ENCODE measurements at regions not wholly inside any gene's neighbourhood (a gene's known extent, or its start where the extent isn't known, plus 50 kb on each side); places are given as distances from the start of the nearest gene placed in this dataset.

DNA sequence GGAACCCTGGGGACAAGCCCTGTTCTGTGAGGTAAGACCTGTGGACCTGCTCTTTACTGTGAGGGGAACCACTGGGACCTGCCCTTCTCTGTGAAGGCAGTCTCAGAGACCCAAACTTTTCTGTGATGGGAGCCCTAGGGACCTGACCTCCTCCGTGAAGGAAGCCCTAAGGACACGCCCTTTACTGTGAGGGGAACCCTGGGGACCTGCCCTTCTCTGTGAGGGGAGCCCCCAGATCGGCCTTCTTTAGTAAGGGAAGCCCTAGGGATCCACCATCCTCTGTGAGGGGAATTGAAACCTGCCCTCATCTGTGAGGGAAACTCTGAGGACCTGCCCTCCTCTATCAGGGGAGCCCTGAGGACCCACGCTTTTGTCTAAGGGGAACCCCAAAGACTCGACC is 343.5 kb downstream of the UQCRFS1 start (continued):
- TF ChIP-seq, protein P1, sequence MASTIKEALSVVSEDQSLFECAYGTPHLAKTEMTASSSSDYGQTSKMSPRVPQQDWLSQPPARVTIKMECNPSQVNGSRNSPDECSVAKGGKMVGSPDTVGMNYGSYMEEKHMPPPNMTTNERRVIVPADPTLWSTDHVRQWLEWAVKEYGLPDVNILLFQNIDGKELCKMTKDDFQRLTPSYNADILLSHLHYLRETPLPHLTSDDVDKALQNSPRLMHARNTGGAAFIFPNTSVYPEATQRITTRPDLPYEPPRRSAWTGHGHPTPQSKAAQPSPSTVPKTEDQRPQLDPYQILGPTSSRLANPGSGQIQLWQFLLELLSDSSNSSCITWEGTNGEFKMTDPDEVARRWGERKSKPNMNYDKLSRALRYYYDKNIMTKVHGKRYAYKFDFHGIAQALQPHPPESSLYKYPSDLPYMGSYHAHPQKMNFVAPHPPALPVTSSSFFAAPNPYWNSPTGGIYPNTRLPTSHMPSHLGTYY (CRISPR knock-in tag; IDR thresholded peaks at IDR 0.05), result no peak

DNA sequence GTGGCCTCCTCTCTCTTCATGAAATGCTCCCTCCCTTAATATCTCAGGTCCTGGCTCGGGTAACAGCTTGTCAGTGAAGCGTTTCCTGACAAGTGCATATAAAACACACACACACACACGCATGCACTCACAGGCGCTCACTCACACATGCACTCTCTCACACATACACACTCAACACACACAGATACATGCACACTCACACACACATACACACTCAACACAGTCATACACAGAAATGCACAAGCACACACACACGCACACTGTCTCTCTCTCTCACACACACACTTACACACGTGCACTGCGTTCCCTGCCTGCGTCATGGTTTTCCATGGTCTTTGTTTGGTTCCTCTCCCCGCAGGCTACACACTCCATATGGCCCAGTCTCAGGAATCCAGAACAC is 344.1 kb downstream of the UQCRFS1 start:
- Mint-ChIP-seq H3K27ac (no peak overlapping the region), H3K27me3 (ENCODE audit: low read depth) (no peaks in the 10 kb centered on the region), H3K9me3 (peaks cover 11% of the 10 kb centered on the region), H3K4me3 (no peak overlapping the region), H3K36me3 (peaks cover 3% of the 10 kb centered on the region; the same call in 1 of the 2 replicates), H3K4me1 (peaks cover 7% of the 10 kb centered on the region)
- POLR2A ChIA-PET, result no interaction called here
- DNase-seq (ENCODE audit: low spot score), result no peak
- CTCF ChIA-PET, result no interaction called here
- no peak for ATAC-seq
- TF ChIP-seq PRRX2 (CRISPR knock-in tag; IDR thresholded peaks at IDR 0.05) (no peak), SOX15 (CRISPR knock-in tag; IDR thresholded peaks at IDR 0.05) (no peak)
- TF ChIP-seq, protein P2, sequence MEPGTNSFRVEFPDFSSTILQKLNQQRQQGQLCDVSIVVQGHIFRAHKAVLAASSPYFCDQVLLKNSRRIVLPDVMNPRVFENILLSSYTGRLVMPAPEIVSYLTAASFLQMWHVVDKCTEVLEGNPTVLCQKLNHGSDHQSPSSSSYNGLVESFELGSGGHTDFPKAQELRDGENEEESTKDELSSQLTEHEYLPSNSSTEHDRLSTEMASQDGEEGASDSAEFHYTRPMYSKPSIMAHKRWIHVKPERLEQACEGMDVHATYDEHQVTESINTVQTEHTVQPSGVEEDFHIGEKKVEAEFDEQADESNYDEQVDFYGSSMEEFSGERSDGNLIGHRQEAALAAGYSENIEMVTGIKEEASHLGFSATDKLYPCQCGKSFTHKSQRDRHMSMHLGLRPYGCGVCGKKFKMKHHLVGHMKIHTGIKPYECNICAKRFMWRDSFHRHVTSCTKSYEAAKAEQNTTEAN (CRISPR knock-in tag; IDR thresholded peaks at IDR 0.05), result no peak
- TF ChIP-seq, protein P3, sequence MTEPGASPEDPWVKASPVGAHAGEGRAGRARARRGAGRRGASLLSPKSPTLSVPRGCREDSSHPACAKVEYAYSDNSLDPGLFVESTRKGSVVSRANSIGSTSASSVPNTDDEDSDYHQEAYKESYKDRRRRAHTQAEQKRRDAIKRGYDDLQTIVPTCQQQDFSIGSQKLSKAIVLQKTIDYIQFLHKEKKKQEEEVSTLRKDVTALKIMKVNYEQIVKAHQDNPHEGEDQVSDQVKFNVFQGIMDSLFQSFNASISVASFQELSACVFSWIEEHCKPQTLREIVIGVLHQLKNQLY (CRISPR knock-in tag; IDR thresholded peaks at IDR 0.05), result no peak

DNA sequence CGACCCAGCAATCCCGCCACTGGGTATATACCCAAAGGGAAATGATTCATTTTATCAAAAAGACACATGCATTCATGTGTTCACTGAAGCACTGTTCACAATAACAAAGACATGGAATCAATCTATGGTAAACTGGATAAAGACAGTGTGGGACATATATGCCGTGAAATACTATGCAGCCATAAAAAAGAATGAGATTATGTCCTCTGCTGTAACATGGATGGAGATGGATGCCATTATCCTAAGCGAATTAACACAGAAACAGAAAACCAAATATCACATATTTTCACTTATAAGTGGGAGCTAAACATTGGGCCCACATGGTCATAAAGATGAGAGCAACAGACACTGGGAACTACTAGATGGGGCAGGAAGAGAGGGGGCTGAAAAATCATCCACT is 345.0 kb downstream of the UQCRFS1 start:
- H3K36me3 Mint-ChIP-seq, result peaks cover 3% of the 10 kb centered on the region; the same call in 1 of the 2 replicates
- H3K27me3 Mint-ChIP-seq (ENCODE audit: low read depth), result no peaks in the 10 kb centered on the region
- ChIA-PET CTCF (interaction anchor here (1.3 kb wide), 1 partner anchor 17 kb away, joined by 3 read pairs; no protein-coding TSS in a partner anchor), POLR2A (no interaction called here)
- ATAC-seq, result no peak
- peaks cover 11% of the 10 kb centered on the region for H3K9me3 Mint-ChIP-seq
- H3K4me1 Mint-ChIP-seq, result peaks cover 7% of the 10 kb centered on the region
- H3K27ac Mint-ChIP-seq, result no peak overlapping the region
- DNase-seq (ENCODE audit: low spot score), result no peak
- no peak overlapping the region for H3K4me3 Mint-ChIP-seq
- TF ChIP-seq, protein P4, sequence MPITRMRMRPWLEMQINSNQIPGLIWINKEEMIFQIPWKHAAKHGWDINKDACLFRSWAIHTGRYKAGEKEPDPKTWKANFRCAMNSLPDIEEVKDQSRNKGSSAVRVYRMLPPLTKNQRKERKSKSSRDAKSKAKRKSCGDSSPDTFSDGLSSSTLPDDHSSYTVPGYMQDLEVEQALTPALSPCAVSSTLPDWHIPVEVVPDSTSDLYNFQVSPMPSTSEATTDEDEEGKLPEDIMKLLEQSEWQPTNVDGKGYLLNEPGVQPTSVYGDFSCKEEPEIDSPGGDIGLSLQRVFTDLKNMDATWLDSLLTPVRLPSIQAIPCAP (CRISPR knock-in tag; IDR thresholded peaks at IDR 0.05), result no peak
- TF ChIP-seq JAZF1 (CRISPR knock-in tag; IDR thresholded peaks at IDR 0.05) (no peak), TP53 (CRISPR knock-in tag; IDR thresholded peaks at IDR 0.05) (no peak), ZNF396 (CRISPR knock-in tag; IDR thresholded peaks at IDR 0.05; ENCODE audit: borderline replicate concordance) (no peak), ZNF138 (CRISPR knock-in tag; conservative IDR thresholded peaks at IDR 0.05) (no peak), SMAD3 (CRISPR knock-in tag; IDR thresholded peaks at IDR 0.05; ENCODE audit: borderline replicate concordance) (no peak), ZNF317 (CRISPR knock-in tag; IDR thresholded peaks at IDR 0.05; ENCODE audit: borderline replicate concordance, low read depth) (no peak), KAT7 (CRISPR knock-in tag; IDR thresholded peaks at IDR 0.05; ENCODE audit: borderline replicate concordance) (no peak), EMX1 (CRISPR knock-in tag; IDR thresholded peaks at IDR 0.05) (no peak), ZNF219 (CRISPR knock-in tag; IDR thresholded peaks at IDR 0.05; ENCODE audit: borderline replicate concordance) (no peak), RORB (CRISPR knock-in tag; IDR thresholded peaks at IDR 0.05) (no peak), FOXK1 (CRISPR knock-in tag; IDR thresholded peaks at IDR 0.05) (no peak)
- TF ChIP-seq, protein P5, sequence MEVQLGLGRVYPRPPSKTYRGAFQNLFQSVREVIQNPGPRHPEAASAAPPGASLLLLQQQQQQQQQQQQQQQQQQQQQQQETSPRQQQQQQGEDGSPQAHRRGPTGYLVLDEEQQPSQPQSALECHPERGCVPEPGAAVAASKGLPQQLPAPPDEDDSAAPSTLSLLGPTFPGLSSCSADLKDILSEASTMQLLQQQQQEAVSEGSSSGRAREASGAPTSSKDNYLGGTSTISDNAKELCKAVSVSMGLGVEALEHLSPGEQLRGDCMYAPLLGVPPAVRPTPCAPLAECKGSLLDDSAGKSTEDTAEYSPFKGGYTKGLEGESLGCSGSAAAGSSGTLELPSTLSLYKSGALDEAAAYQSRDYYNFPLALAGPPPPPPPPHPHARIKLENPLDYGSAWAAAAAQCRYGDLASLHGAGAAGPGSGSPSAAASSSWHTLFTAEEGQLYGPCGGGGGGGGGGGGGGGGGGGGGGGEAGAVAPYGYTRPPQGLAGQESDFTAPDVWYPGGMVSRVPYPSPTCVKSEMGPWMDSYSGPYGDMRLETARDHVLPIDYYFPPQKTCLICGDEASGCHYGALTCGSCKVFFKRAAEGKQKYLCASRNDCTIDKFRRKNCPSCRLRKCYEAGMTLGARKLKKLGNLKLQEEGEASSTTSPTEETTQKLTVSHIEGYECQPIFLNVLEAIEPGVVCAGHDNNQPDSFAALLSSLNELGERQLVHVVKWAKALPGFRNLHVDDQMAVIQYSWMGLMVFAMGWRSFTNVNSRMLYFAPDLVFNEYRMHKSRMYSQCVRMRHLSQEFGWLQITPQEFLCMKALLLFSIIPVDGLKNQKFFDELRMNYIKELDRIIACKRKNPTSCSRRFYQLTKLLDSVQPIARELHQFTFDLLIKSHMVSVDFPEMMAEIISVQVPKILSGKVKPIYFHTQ (CRISPR knock-in tag; IDR thresholded peaks at IDR 0.05), result no peak
- TF ChIP-seq, protein P6, sequence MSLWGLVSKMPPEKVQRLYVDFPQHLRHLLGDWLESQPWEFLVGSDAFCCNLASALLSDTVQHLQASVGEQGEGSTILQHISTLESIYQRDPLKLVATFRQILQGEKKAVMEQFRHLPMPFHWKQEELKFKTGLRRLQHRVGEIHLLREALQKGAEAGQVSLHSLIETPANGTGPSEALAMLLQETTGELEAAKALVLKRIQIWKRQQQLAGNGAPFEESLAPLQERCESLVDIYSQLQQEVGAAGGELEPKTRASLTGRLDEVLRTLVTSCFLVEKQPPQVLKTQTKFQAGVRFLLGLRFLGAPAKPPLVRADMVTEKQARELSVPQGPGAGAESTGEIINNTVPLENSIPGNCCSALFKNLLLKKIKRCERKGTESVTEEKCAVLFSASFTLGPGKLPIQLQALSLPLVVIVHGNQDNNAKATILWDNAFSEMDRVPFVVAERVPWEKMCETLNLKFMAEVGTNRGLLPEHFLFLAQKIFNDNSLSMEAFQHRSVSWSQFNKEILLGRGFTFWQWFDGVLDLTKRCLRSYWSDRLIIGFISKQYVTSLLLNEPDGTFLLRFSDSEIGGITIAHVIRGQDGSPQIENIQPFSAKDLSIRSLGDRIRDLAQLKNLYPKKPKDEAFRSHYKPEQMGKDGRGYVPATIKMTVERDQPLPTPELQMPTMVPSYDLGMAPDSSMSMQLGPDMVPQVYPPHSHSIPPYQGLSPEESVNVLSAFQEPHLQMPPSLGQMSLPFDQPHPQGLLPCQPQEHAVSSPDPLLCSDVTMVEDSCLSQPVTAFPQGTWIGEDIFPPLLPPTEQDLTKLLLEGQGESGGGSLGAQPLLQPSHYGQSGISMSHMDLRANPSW (CRISPR knock-in tag; conservative IDR thresholded peaks at IDR 0.05; ENCODE audit: low read depth), result no peak

Measured in WTC11 (cell line).